NOMO-1 treated with dmso at 0.1 percent for 144 hours (cell line): ENCODE measurements at regions not wholly inside any gene's neighbourhood (a gene's known extent, or its start where the extent isn't known, plus 50 kb on each side); places are given as distances from the start of the nearest gene placed in this dataset.
"Not testable (repeated sequence)": the region's sequence is repeated elsewhere in the genome, so short reads cannot be mapped to it uniquely, and the experiment has no call there.

Experiments used
- DNase-seq: peaks from one replicate; lab custom pipeline; 2025; ENCODE audit not compliant: unreplicated experiment; lab: John Stamatoyannopoulos, UW

- no peak for DNase-seq
Measured at GRCh38 chrX:139201924-139202323, 328.6 kb upstream of the F9 start.

- no peak for DNase-seq
Measured at GRCh38 chrX:139200793-139201192, 329.7 kb upstream of the F9 start.

- no peak for DNase-seq
Measured at GRCh38 chrX:139200346-139200745, 330.2 kb upstream of the F9 start.

GRCh38 chrX:139199933-139200332 is 330.6 kb upstream of the F9 start:
- DNase-seq = no peak

- DNase-seq = no peak
Measured at GRCh38 chrX:139198936-139199335, 331.6 kb upstream of the F9 start.

- no peak for DNase-seq
Measured at GRCh38 chrX:139196890-139197289, 333.6 kb upstream of the F9 start.

GRCh38 chrX:139194571-139195280 is 335.8 kb upstream of the F9 start:
- DNase-seq = peak; percentile 19

GRCh38 chrX:139192386-139192961 is 338.1 kb upstream of the F9 start:
- no peak for DNase-seq

- DNase-seq = no peak
Measured at GRCh38 chrX:139191746-139192385, 338.7 kb upstream of the F9 start.

- DNase-seq = no peak
Measured at GRCh38 chrX:139191286-139191685, 339.3 kb upstream of the F9 start.

GRCh38 chrX:139187738-139188137 is 342.8 kb upstream of the F9 start:
- DNase-seq = no peak

- no peak for DNase-seq
Measured at GRCh38 chrX:139186991-139187390, 343.5 kb upstream of the F9 start.

- DNase-seq = no peak
Measured at GRCh38 chrX:139179592-139179991, 350.9 kb upstream of the F9 start.

GRCh38 chrX:139178980-139179379 is 351.6 kb upstream of the F9 start:
- no peak for DNase-seq

- DNase-seq = no peak
Measured at GRCh38 chrX:139172731-139173130, 357.8 kb upstream of the F9 start.

- no peak for DNase-seq
Measured at GRCh38 chrX:139170526-139171173, 359.9 kb upstream of the F9 start.

GRCh38 chrX:139167282-139167681 is 363.3 kb upstream of the F9 start:
- no peak for DNase-seq

GRCh38 chrX:139158256-139158655 is 372.3 kb upstream of the F9 start:
- DNase-seq = no peak

- DNase-seq = no peak
Measured at GRCh38 chrX:139156356-139156755, 374.2 kb upstream of the F9 start.

GRCh38 chrX:139146625-139147024 is 383.9 kb upstream of the F9 start:
- DNase-seq = not testable (repeated sequence)

- DNase-seq = no peak
Measured at GRCh38 chrX:139141370-139141769, 389.2 kb upstream of the F9 start.

GRCh38 chrX:139134316-139134715 is 396.2 kb upstream of the F9 start:
- DNase-seq = no peak
